HUDEP-2 (cell line): ENCODE measurements at regions not wholly inside any gene's neighbourhood (a gene's known extent, or its start where the extent isn't known, plus 50 kb on each side); places are given as distances from the start of the nearest gene placed in this dataset.
"Not testable (repeated sequence)": the region's sequence is repeated elsewhere in the genome, so short reads cannot be mapped to it uniquely, and the experiment has no call there.

Source experiments
- DNase-seq, 76 experiments: peaks; one replicate each; lab custom pipeline; 2025; ENCODE audit not compliant: unreplicated experiment in 76 of 76; lab: John Stamatoyannopoulos, UW

GRCh38 chr3:124132813-124133212 lies 140.9 kb upstream of the ROPN1 start:
- no peak for DNase-seq

GRCh38 chr3:124133366-124133940 lies 141.5 kb upstream of the ROPN1 start:
- no peak for DNase-seq

- no peak for DNase-seq
These were observed 145.3 kb upstream of the ROPN1 start for GRCh38 chr3:124137216-124137615.

GRCh38 chr3:124138148-124138547 lies 146.2 kb upstream of the ROPN1 start:
- no peak for DNase-seq

GRCh38 chr3:124140746-124141145 lies 148.8 kb upstream of the ROPN1 start:
- no peak for DNase-seq

- DNase-seq, result no peak
These were observed 150.6 kb upstream of the ROPN1 start for GRCh38 chr3:124142389-124142970.

GRCh38 chr3:124143047-124143446 lies 151.1 kb upstream of the ROPN1 start:
- DNase-seq, result no peak

- no peak for DNase-seq
These were observed 152.3 kb upstream of the ROPN1 start for GRCh38 chr3:124144035-124144814.

GRCh38 chr3:124147429-124147828 lies 155.5 kb upstream of the ROPN1 start:
- DNase-seq, result no peak

- DNase-seq, result no peak
These were observed 156.0 kb upstream of the ROPN1 start for GRCh38 chr3:124147946-124148345.

- no peak for DNase-seq
These were observed 157.2 kb upstream of the ROPN1 start for GRCh38 chr3:124149081-124149480.

- no peak for DNase-seq
These were observed 157.8 kb upstream of the ROPN1 start for GRCh38 chr3:124149771-124150170.

GRCh38 chr3:124152891-124153290 lies 161.0 kb upstream of the ROPN1 start:
- DNase-seq, result not testable (repeated sequence)

- DNase-seq, result no peak
These were observed 165.2 kb upstream of the ROPN1 start for GRCh38 chr3:124156866-124157712.

- DNase-seq, result no peak
These were observed 165.8 kb upstream of the ROPN1 start for GRCh38 chr3:124157748-124158147.

- DNase-seq, result no peak
These were observed 166.4 kb upstream of the ROPN1 start for GRCh38 chr3:124158168-124158881.

GRCh38 chr3:124161448-124161847 lies 169.5 kb upstream of the ROPN1 start:
- no peak for DNase-seq

- no peak for DNase-seq
These were observed 171.8 kb upstream of the ROPN1 start for GRCh38 chr3:124163689-124164088.

- DNase-seq, result no peak
These were observed 176.3 kb upstream of the ROPN1 start for GRCh38 chr3:124168271-124168670.

- DNase-seq, result no peak
These were observed 180.4 kb upstream of the ROPN1 start for GRCh38 chr3:124172283-124172682.

- DNase-seq, result no peak
These were observed 180.9 kb upstream of the ROPN1 start for GRCh38 chr3:124172816-124173215.
